ENCODE measurements at regions not wholly inside any gene's neighbourhood (a gene's known extent, or its start where the extent isn't known, plus 50 kb on each side); places are given as distances from the start of the nearest gene placed in this dataset.

GRCh38 chr7:17697128-17697881 is 243.0 kb downstream of the SNX13 start:
- no peak for FAIRE-seq

DNA sequence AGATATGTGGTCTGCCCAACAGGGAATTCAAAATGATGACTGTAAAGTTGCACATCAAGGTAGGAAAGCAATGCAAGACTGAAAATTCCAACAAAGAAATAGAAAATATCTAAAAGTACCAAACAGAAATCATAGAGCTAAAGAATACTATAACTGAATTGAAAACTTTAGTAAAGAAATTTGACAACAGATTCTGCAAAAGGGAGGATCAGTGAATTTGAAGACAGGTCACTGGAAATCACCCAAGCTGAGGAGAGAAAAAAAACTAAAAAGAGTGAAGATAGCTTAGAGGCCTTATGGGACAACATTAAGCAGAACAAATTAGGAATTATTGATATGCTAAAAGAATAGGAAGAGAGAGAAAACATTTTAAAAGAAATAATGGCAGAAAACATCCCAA is 240.6 kb downstream of the SNX13 start:
- no peak for FAIRE-seq

DNA sequence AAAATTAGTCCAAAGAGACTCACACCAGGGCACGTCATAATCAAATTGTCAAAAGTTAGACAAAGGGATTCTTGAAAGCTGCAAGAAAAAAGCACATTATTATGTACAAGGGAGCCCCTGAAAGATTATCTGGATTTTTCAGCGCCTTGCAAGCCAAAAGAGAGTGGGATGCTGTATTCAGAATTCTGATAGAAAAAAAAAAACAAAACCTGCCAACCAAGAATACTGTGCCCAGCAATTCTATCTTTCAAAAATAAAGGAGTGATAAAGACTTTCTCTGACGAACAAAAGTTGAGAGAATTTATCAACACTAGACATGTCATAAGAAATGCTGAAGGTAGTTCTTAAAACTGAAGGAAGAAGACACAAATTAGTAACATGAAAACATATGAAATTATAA is 240.2 kb downstream of the SNX13 start:
- FAIRE-seq = no peak

DNA sequence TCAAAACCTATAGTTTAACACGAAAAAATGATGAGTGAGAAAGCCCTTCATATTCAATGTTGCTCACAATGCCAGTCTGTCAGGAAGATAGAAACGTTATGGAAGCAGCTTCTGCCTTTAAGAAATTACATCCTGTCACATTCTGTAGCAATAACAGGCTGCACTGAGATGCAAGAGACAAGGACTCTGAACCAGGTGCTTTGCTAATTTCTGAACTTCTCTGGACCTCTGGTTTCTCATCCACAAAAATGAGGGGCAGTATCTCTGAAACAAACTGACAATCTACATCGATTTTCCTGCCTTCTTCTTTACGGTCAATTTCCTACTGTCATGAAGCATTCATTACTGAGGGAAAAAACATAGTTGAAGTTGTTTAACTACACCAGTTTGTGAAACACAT is 234.0 kb downstream of the SNX13 start:
- FAIRE-seq = no peak

DNA sequence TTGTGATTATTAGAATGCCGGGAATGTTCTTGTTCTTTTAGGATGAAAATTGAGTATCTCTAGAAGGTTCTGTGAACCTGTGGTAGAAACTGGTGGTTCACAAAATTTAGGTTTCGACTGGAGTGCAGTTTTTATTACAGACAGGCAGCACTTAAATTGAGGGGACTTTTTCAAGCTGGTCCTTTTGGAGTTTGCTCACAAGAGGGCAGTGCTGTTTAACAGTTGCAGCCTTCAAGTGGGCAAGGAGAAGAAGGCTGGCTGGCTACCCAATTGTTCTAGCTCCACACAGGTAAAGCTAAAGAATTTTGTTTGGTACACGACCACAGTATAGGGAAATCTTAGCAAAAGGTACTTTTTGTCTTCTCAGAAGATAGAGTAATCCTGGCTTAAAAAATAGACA is 233.6 kb downstream of the SNX13 start:
- FAIRE-seq = no peak

GRCh38 chr7:17709127-17709526 is 231.2 kb downstream of the SNX13 start:
- FAIRE-seq = no peak

DNA sequence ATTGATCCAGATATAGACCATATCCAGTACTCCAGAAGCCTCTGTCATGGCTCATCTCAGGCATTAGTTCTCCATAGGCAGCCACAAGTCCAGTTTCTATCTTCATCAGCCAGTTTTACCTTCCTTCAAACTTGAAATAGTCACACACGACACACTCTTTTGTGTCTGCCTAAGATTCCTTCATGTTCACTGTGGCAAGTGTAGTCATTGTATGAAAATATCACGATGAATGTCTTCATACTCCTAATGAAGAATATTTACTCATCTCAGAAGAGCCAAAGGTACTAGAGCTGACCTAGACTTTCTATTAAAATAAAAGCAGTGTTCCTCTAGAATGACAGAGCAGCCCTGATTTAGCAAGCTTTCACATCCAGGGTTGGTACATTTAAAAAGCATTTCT is 230.7 kb downstream of the SNX13 start:
- no peak for FAIRE-seq

- FAIRE-seq = no peak
Observed at GRCh38 chr7:17710312-17710711, 230.0 kb downstream of the SNX13 start.

- no peak for FAIRE-seq
Observed at GRCh38 chr7:17713584-17713983, 226.7 kb downstream of the SNX13 start.

GRCh38 chr7:17716816-17717215 is 223.5 kb downstream of the SNX13 start:
- no peak for FAIRE-seq

DNA sequence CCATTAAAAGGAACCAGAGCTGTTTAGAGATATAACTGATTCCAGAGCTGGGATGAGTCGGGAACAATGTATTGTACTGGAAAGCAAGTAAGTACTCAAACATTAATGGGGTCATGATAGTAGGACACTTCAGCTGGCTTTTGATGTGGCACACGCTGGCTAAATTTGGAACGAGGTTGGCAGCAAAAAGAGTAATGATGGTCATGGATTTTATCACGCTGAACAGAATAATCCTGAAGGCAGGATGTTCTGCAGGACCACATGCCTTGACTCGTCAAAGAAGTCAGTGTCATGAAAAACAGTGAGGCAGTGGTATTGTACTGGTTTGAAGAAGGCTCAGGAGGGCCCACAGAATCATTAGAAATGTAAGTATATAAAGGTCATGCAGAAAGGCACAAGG is 220.3 kb downstream of the SNX13 start:
- FAIRE-seq = no peak

DNA sequence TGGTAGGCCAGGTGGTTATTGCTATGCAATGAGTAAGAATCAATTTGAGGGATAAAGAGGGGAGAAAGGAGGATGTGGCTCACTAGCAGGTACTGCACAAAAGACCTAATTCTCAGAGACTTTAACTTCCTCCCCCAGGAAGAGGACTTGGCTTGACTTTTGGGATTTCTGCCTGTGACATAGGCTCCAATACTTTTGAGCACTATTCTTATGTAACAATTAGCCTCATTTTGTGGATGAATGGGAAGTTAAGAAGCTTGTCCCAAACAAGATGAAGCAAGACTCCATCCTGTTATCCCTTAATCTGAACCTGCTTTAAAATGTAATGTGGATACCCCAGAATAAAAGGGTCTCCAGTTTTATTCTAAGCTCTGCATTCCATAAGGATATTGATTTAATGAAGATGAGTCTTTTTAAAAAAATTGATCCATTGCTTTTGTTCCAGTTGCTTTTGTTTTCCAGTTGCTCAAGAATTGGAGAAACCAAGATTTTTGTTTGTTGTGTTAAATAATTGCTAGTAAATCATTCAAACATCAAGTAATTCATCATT is 218.5 kb downstream of the SNX13 start:
- FAIRE-seq = no peak

DNA sequence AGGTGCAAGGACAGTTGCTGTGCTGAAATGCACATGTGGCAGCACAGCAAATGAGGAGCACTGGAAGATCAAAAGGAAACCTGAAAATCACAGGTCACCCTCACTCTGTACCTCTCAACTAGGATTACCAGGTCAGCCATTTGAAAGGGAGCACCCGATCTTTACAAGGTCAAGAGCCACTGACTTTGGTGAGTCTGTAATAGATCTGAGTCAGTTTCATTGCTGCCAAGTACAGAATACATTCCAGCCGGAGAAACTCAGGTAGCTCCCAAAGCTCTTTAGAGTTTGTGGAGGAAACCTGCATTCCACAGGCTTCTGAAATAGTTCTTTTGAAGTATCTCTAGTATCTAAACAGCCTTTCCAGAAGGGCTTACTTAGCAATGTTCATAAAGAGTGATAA is 217.5 kb downstream of the SNX13 start:
- FAIRE-seq = no peak

GRCh38 chr7:17725821-17726220 is 214.5 kb downstream of the SNX13 start:
- FAIRE-seq = no peak

DNA sequence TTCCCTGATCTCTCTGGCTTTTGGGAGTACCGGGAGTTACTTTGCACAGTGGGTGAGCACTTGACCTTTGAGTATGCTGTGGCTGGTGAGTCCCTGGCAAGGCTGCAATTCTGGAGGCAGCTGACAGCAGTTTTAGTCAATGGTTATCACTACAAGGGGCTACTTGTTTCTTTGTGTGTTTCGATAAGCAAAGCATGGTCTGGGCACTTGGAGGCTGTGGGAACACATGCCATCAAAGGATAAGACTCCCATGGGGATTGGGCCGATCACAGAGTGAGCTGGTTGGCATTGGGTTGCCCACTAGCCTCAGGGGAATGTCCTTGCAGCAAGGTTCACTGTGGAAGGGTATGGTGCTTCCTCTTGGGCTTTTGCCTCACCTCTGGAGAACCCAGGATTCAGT is 208.2 kb downstream of the SNX13 start:
- no peak for FAIRE-seq

Data from colon (tissue), 2 donors.